ENCODE measurements at regions not wholly inside any gene's neighbourhood (a gene's known extent, or its start where the extent isn't known, plus 50 kb on each side); places are given as distances from the start of the nearest gene placed in this dataset.

DNA sequence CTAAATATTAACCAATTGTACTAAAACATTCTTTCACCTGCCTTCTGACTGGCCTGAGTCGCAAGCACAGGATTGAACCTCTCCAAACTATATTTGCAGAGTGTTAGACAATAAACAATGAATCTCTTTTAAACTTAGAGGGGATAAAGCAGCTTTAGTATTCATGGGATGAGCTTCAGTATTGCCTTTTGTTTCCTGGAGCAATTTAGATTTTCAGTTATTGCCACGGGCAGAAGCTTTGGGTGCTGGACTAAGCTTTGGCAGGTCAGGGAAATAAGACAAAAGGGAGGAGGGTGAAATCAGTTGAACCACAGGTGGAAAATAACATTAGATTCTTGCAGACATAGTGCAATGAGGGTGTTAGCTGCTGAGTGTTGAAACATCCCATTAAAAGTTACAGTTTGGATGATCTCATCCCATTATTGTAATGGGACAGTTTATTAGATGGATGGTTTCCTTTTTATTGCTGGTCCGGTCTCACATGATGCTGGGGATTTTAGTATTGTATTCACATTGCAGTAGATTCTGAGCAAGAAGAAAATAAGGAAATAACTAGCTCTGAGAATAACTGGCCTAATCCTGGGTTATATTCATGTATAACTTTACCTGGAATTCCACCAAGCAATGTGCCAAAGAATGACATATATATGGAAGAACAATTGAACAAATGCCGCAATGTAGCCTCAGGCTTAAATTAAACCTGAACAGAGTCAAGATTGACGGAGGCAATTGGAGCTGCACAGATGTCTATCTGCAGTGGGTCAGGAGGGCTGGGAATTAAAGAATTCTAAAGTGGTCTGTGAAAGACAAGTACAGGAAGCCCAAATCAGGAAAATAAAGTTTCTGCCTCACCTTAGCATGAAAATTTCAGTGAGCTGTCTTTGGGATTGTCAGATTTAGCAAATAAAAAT lies 1092.8 kb upstream of the SEL1L start:
- CTCF ChIA-PET, result no interaction called here
- Histone ChIP-seq H3K27ac (ENCODE audit: low read length) (no peak overlapping the region), H3K36me3 (ENCODE audit: control insufficient read depth, insufficient read depth, low read length) (no peaks in the 10 kb centered on the region), H3K4me1 (ENCODE audit: control insufficient read depth, insufficient read depth, low read length) (no peaks in the 10 kb centered on the region), H3K4me3 (ENCODE audit: low read depth in 2 of 2, low read length in 2 of 2) (no peak overlapping the region), H3K27me3 (ENCODE audit: control insufficient read depth, insufficient read depth, low read length) (no peaks in the 10 kb centered on the region), H3K9me3 (ENCODE audit: control insufficient read depth, insufficient read depth, low read depth, low read length) (no peaks in the 10 kb centered on the region)
- no peak for TF ChIP-seq TCF7L2 (IDR thresholded peaks at IDR 0.05; ENCODE audit: low read depth, low read length)
- in situ Hi-C loops (cut with HindIII; ENCODE audit: low pct_unique_long_range_greater_than_20kb, low sequenced_read_pairs) (no loop called here), intact Hi-C loops (cut with micrococcal nuclease; ENCODE audit: unreplicated experiment) (no loop called here)
- POLR2A ChIA-PET, result no interaction called here
- no TSS peak for BruUV-seq (replicated peaks)
- ATAC-seq, result no peak; the same call in 1 of the 2 replicates
- no peak for DNase-seq (ENCODE audit: low read depth, low spot score)

DNA sequence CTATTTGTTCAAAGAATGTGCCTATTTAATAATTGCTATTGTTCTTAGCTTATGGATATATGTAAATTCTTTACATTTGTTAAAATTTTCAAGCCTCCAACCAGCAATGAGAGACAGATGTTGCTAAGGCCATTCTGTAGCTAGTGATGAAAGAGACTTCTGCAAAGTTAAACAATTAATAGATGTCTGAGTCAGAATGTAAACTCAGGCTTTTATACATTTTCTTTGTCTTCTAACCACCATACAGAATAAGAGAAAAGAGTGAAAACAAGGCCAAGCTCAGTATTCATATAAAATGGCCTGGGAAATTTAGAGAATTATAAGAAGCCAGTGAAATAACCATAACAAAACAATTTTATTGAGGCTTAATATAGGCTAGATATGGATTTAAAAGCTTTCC lies 1102.3 kb upstream of the SEL1L start:
- Histone ChIP-seq H3K4me3 (ENCODE audit: low read depth in 2 of 2, low read length in 2 of 2) (no peak overlapping the region), H3K36me3 (ENCODE audit: control insufficient read depth, insufficient read depth, low read length) (no peaks in the 10 kb centered on the region), H3K27ac (ENCODE audit: low read length) (no peak overlapping the region), H3K9me3 (ENCODE audit: control insufficient read depth, insufficient read depth, low read depth, low read length) (no peaks in the 10 kb centered on the region; the same call in none of the 2 replicates), H3K4me1 (ENCODE audit: control insufficient read depth, insufficient read depth, low read length) (no peaks in the 10 kb centered on the region), H3K27me3 (ENCODE audit: control insufficient read depth, insufficient read depth, low read length) (no peaks in the 10 kb centered on the region)
- in situ Hi-C loops (cut with HindIII; ENCODE audit: low pct_unique_long_range_greater_than_20kb, low sequenced_read_pairs), result no loop called here
- ChIA-PET CTCF (no interaction called here), POLR2A (interaction anchor here (0.7 kb wide), 1 partner anchor 9 kb away, joined by 3 read pairs; no protein-coding TSS in a partner anchor)
- intact Hi-C loops (cut with micrococcal nuclease; ENCODE audit: unreplicated experiment), result no loop called here
- no TSS peak for BruUV-seq (replicated peaks)
- DNase-seq (ENCODE audit: low read depth, low spot score) (no peak), ATAC-seq (no peak)
- TF ChIP-seq TCF7L2 (IDR thresholded peaks at IDR 0.05; ENCODE audit: low read depth, low read length), result no peak
- TF ChIP-seq, protein P1, sequence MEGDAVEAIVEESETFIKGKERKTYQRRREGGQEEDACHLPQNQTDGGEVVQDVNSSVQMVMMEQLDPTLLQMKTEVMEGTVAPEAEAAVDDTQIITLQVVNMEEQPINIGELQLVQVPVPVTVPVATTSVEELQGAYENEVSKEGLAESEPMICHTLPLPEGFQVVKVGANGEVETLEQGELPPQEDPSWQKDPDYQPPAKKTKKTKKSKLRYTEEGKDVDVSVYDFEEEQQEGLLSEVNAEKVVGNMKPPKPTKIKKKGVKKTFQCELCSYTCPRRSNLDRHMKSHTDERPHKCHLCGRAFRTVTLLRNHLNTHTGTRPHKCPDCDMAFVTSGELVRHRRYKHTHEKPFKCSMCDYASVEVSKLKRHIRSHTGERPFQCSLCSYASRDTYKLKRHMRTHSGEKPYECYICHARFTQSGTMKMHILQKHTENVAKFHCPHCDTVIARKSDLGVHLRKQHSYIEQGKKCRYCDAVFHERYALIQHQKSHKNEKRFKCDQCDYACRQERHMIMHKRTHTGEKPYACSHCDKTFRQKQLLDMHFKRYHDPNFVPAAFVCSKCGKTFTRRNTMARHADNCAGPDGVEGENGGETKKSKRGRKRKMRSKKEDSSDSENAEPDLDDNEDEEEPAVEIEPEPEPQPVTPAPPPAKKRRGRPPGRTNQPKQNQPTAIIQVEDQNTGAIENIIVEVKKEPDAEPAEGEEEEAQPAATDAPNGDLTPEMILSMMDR (IDR thresholded peaks at IDR 0.05), result no peak
- TF ChIP-seq, protein P2, sequence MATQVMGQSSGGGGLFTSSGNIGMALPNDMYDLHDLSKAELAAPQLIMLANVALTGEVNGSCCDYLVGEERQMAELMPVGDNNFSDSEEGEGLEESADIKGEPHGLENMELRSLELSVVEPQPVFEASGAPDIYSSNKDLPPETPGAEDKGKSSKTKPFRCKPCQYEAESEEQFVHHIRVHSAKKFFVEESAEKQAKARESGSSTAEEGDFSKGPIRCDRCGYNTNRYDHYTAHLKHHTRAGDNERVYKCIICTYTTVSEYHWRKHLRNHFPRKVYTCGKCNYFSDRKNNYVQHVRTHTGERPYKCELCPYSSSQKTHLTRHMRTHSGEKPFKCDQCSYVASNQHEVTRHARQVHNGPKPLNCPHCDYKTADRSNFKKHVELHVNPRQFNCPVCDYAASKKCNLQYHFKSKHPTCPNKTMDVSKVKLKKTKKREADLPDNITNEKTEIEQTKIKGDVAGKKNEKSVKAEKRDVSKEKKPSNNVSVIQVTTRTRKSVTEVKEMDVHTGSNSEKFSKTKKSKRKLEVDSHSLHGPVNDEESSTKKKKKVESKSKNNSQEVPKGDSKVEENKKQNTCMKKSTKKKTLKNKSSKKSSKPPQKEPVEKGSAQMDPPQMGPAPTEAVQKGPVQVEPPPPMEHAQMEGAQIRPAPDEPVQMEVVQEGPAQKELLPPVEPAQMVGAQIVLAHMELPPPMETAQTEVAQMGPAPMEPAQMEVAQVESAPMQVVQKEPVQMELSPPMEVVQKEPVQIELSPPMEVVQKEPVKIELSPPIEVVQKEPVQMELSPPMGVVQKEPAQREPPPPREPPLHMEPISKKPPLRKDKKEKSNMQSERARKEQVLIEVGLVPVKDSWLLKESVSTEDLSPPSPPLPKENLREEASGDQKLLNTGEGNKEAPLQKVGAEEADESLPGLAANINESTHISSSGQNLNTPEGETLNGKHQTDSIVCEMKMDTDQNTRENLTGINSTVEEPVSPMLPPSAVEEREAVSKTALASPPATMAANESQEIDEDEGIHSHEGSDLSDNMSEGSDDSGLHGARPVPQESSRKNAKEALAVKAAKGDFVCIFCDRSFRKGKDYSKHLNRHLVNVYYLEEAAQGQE (IDR thresholded peaks at IDR 0.05; ENCODE audit: insufficient read depth in 1 of 2, low read depth in 2 of 2, low read length in 1 of 2), result no peak
- TF ChIP-seq SIN3A (IDR thresholded peaks at IDR 0.05; ENCODE audit: borderline replicate concordance, insufficient read depth, low read depth, low read length), result no peak
- no peak for TF ChIP-seq POLR2AphosphoS5 (IDR thresholded peaks at IDR 0.05; ENCODE audit: low read depth, low read length)

DNA sequence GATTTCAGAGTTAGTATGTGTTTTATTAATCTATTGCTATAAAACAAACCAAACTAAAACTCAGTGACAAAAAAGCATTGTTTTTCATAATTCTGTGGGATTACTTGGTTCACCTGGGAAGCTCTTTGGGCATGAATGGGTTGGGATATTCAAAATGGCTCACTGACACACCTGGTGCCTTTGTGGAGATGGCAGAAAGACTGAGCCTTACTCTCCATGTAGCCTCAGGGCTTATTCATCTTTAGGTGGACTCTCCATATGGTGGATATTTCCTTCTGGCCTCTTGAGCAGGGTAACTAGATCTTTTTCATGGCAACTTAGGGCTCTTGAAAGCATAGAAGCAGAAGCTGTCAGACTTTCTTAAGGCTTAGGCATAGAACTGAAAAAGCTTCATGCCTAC lies 1102.8 kb upstream of the SEL1L start:
- in situ Hi-C loops (cut with HindIII; ENCODE audit: low pct_unique_long_range_greater_than_20kb, low sequenced_read_pairs), result no loop called here
- TF ChIP-seq POLR2AphosphoS5 (IDR thresholded peaks at IDR 0.05; ENCODE audit: low read depth, low read length), result no peak
- no peak for TF ChIP-seq SIN3A (IDR thresholded peaks at IDR 0.05; ENCODE audit: borderline replicate concordance, insufficient read depth, low read depth, low read length)
- TF ChIP-seq, protein P1 (IDR thresholded peaks at IDR 0.05), result no peak
- TF ChIP-seq, protein P2 (IDR thresholded peaks at IDR 0.05; ENCODE audit: insufficient read depth in 1 of 2, low read depth in 2 of 2, low read length in 1 of 2), result no peak
- no peak for TF ChIP-seq TCF7L2 (IDR thresholded peaks at IDR 0.05; ENCODE audit: low read depth, low read length)
- Histone ChIP-seq H3K27me3 (ENCODE audit: control insufficient read depth, insufficient read depth, low read length) (no peaks in the 10 kb centered on the region), H3K9me3 (ENCODE audit: control insufficient read depth, insufficient read depth, low read depth, low read length) (no peaks in the 10 kb centered on the region; the same call in none of the 2 replicates), H3K36me3 (ENCODE audit: control insufficient read depth, insufficient read depth, low read length) (no peaks in the 10 kb centered on the region), H3K27ac (ENCODE audit: low read length) (no peak overlapping the region), H3K4me1 (ENCODE audit: control insufficient read depth, insufficient read depth, low read length) (no peaks in the 10 kb centered on the region), H3K4me3 (ENCODE audit: low read depth in 2 of 2, low read length in 2 of 2) (no peak overlapping the region)
- no TSS peak for BruUV-seq (replicated peaks)
- intact Hi-C loops (cut with micrococcal nuclease; ENCODE audit: unreplicated experiment), result no loop called here
- no peak for ATAC-seq
- CTCF ChIA-PET, result no interaction called here
- DNase-seq (ENCODE audit: low read depth, low spot score), result no peak
- POLR2A ChIA-PET, result interaction anchor here (0.7 kb wide), 1 partner anchor 8 kb away, joined by 3 read pairs; no protein-coding TSS in a partner anchor
